ENCODE measurements at regions not wholly inside any gene's neighbourhood (a gene's known extent, or its start where the extent isn't known, plus 50 kb on each side); places are given as distances from the start of the nearest gene placed in this dataset.

DNA sequence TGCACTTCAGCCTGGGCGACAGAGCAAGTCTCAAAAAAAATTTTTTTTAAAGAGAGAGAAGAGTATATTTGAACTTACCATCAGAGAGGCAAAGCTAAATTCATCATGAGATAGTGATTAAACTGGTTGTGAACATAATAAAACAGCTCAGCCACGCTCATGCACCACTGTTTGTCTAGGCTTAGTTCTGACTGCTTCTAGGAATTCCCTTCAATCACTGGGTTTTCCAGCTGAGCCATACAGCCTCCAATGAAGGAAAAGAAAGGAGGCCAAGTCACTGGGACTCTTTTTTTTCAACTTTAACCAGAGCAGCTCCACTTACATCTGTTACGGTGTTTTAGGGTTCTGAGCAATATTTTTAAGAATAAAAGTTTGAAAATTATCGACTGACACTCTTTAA is 50.4 kb upstream of the HNRNPU start:
- TF ChIP-seq, protein P1, sequence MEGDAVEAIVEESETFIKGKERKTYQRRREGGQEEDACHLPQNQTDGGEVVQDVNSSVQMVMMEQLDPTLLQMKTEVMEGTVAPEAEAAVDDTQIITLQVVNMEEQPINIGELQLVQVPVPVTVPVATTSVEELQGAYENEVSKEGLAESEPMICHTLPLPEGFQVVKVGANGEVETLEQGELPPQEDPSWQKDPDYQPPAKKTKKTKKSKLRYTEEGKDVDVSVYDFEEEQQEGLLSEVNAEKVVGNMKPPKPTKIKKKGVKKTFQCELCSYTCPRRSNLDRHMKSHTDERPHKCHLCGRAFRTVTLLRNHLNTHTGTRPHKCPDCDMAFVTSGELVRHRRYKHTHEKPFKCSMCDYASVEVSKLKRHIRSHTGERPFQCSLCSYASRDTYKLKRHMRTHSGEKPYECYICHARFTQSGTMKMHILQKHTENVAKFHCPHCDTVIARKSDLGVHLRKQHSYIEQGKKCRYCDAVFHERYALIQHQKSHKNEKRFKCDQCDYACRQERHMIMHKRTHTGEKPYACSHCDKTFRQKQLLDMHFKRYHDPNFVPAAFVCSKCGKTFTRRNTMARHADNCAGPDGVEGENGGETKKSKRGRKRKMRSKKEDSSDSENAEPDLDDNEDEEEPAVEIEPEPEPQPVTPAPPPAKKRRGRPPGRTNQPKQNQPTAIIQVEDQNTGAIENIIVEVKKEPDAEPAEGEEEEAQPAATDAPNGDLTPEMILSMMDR (conservative IDR thresholded peaks at IDR 0.05 in 1 of 2, IDR thresholded peaks at IDR 0.05 in 1 of 2; ENCODE audit: extremely low read depth in 1 of 2, insufficient read depth in 1 of 2, low read depth in 1 of 2, low read length in 2 of 2) = no peak
- no peak for TF ChIP-seq EZH2 (IDR thresholded peaks at IDR 0.05; ENCODE audit: borderline replicate concordance, low read length)

Data from mammary epithelial cell (primary cell).